WTC11 (cell line): ENCODE measurements at regions not wholly inside any gene's neighbourhood (a gene's known extent, or its start where the extent isn't known, plus 50 kb on each side); places are given as distances from the start of the nearest gene placed in this dataset.

ENCODE experiments used
- ATAC-seq: fragments of 200-7000 bp; cut with Tn5 transposase; 2 replicates; pipeline ENCODE4 v1.10.0; 2021; ENCODE audit warnings: mild to moderate bottlenecking, moderate library complexity
- CTCF ChIA-PET: fragments of 300-600 bp; sonication (Branson Sonifier 250); formaldehyde crosslinking; loops from one replicate; lab custom pipeline; 2021; ENCODE audit warnings: antibody characterized with exemption; lab: Charles Lee
- POLR2A ChIA-PET: fragments of 350-600 bp; sonication (Branson Sonifier 250); formaldehyde crosslinking; loops from one replicate; lab custom pipeline; 2021; ENCODE audit warnings: antibody characterized with exemption; lab: Charles Lee
- DNase-seq: peaks from one replicate; pipeline ENCODE4 v3.0.0; 2021; ENCODE audit warnings: low spot score
- H3K27ac Mint-ChIP-seq: 2 replicates; pipeline ENCODE4 v1.8.0; 2021; ENCODE audit warnings: mixed read lengths
- H3K27me3 Mint-ChIP-seq: 2 replicates; pipeline ENCODE4 v1.8.0; 2021; ENCODE audit warnings: low read depth, mild to moderate bottlenecking, moderate library complexity, mixed read lengths
- H3K36me3 Mint-ChIP-seq: 2 replicates; pipeline ENCODE4 v1.8.0; 2021; ENCODE audit warnings: mixed read lengths
- H3K4me1 Mint-ChIP-seq: 2 replicates; pipeline ENCODE4 v1.8.0; 2022; ENCODE audit warnings: mixed read lengths
- H3K4me3 Mint-ChIP-seq: 2 replicates; pipeline ENCODE4 v1.8.0; 2021; ENCODE audit warnings: mild to moderate bottlenecking, moderate library complexity, mixed read lengths
- H3K9me3 Mint-ChIP-seq: 2 replicates; pipeline ENCODE4 v1.8.0; 2021; ENCODE audit warnings: mixed read lengths
- ATF1 ChIP-seq: sonication (generic); formaldehyde crosslinking; IDR thresholded peaks from 2 replicates; pipeline ENCODE4 v1.8.1; 2023; ENCODE audit warnings: mild to moderate bottlenecking, moderate library complexity, missing genetic modification reagents
- ATF3 ChIP-seq: sonication (generic); formaldehyde crosslinking; conservative IDR thresholded peaks from 2 replicates; pipeline ENCODE4 v1.8.1; 2022; ENCODE audit warnings: mild to moderate bottlenecking, missing genetic modification reagents
- ATF6 ChIP-seq: sonication (generic); formaldehyde crosslinking; IDR thresholded peaks from 2 replicates; pipeline ENCODE4 v1.8.1; 2023; ENCODE audit warnings: mild to moderate bottlenecking, missing genetic modification reagents
- CREM ChIP-seq: sonication (generic); formaldehyde crosslinking; IDR thresholded peaks from 2 replicates; pipeline ENCODE4 v1.8.1; 2022; ENCODE audit warnings: mild to moderate bottlenecking, missing genetic modification reagents, moderate library complexity
- CTCF ChIP-seq: fragments of 200-600 bp; IDR thresholded peaks from 2 replicates; pipeline ENCODE4 v1.8.0; 2022; ENCODE audit warnings: antibody characterized with exemption
- E2F4 ChIP-seq: sonication (generic); formaldehyde crosslinking; IDR thresholded peaks from 2 replicates; pipeline ENCODE4 v1.8.1; 2022; ENCODE audit warnings: low read depth, mild to moderate bottlenecking, moderate library complexity, missing genetic modification reagents, borderline replicate concordance
- E2F5 ChIP-seq: sonication (generic); formaldehyde crosslinking; IDR thresholded peaks from 2 replicates; pipeline ENCODE4 v1.8.1; 2022; ENCODE audit warnings: mild to moderate bottlenecking, moderate library complexity, missing genetic modification reagents
- FOXP1 ChIP-seq: sonication (generic); formaldehyde crosslinking; IDR thresholded peaks from 2 replicates; pipeline ENCODE4 v1.8.0; 2022; ENCODE audit warnings: missing genetic modification reagents, mild to moderate bottlenecking, moderate library complexity, borderline replicate concordance
- GABPB1 ChIP-seq: sonication (generic); formaldehyde crosslinking; IDR thresholded peaks from 2 replicates; pipeline ENCODE4 v1.8.1; 2023; ENCODE audit warnings: mild to moderate bottlenecking, missing genetic modification reagents
- HMGXB4 ChIP-seq: sonication (generic); formaldehyde crosslinking; IDR thresholded peaks from 2 replicates; pipeline ENCODE4 v1.8.1; 2023; ENCODE audit warnings: mild to moderate bottlenecking, moderate library complexity, missing genetic modification reagents
- JUN ChIP-seq: sonication (generic); formaldehyde crosslinking; IDR thresholded peaks from 2 replicates; pipeline ENCODE4 v1.8.0; 2023; ENCODE audit warnings: mild to moderate bottlenecking, missing genetic modification reagents
- MYBL2 ChIP-seq: sonication (generic); formaldehyde crosslinking; IDR thresholded peaks from 2 replicates; pipeline ENCODE4 v1.8.1; 2023; ENCODE audit warnings: mild to moderate bottlenecking, moderate library complexity, missing genetic modification reagents
- RELA ChIP-seq: sonication (generic); formaldehyde crosslinking; IDR thresholded peaks from 2 replicates; pipeline ENCODE4 v1.8.1; 2022; ENCODE audit warnings: missing genetic modification reagents, mild to moderate bottlenecking, borderline replicate concordance
- STAT6 ChIP-seq: sonication (generic); formaldehyde crosslinking; conservative IDR thresholded peaks from 2 replicates; pipeline ENCODE4 v1.8.1; 2023; ENCODE audit warnings: mild to moderate bottlenecking, low read depth, missing genetic modification reagents, moderate library complexity
- TEAD1 ChIP-seq: sonication (generic); formaldehyde crosslinking; IDR thresholded peaks from 2 replicates; pipeline ENCODE4 v1.8.0; 2022; ENCODE audit warnings: mild to moderate bottlenecking, missing genetic modification reagents
- USF2 ChIP-seq: sonication (generic); formaldehyde crosslinking; IDR thresholded peaks from 2 replicates; pipeline ENCODE4 v1.8.1; 2023; ENCODE audit warnings: mild to moderate bottlenecking, missing genetic modification reagents, moderate library complexity
- ZNF219 ChIP-seq: sonication (generic); formaldehyde crosslinking; IDR thresholded peaks from 2 replicates; pipeline ENCODE4 v1.8.0; 2023; ENCODE audit warnings: missing genetic modification reagents, mild to moderate bottlenecking, borderline replicate concordance
- ZNF396 ChIP-seq: fragments of 250-450 bp; sonication (Bioruptor Pico); IDR thresholded peaks from 2 replicates; pipeline ENCODE4 v1.8.0; 2021; ENCODE audit warnings: mild to moderate bottlenecking, moderate library complexity, borderline replicate concordance
- ZNF425 ChIP-seq: fragments of 250-450 bp; sonication (Bioruptor Pico); conservative IDR thresholded peaks from 2 replicates; pipeline ENCODE4 v1.9.0; 2021; ENCODE audit warnings: mild to moderate bottlenecking

- no peaks in the 10 kb centered on the region for H3K36me3 Mint-ChIP-seq
- H3K4me3 Mint-ChIP-seq = no peak overlapping the region
- TF ChIP-seq CREM (CRISPR knock-in tag) (no peak), FOXP1 (no peak), USF2 (CRISPR knock-in tag) (no peak), ATF3 (no peak), E2F4 (CRISPR knock-in tag) (no peak), JUN (no peak), CTCF (no peak), RELA (CRISPR knock-in tag) (no peak), HMGXB4 (no peak), ZNF396 (CRISPR knock-in tag) (no peak), STAT6 (CRISPR knock-in tag) (no peak), MYBL2 (CRISPR knock-in tag) (no peak), ZNF425 (CRISPR knock-in tag) (no peak), E2F5 (CRISPR knock-in tag) (no peak), ZNF219 (CRISPR knock-in tag) (no peak), ATF1 (CRISPR knock-in tag) (no peak), ATF6 (no peak), TEAD1 (CRISPR knock-in tag) (no peak), GABPB1 (no peak)
- TF ChIP-seq, all 79 proteins: peak for 0
- DNase-seq (no peak), ATAC-seq (no peak)
- POLR2A ChIA-PET = interaction anchor here (0.6 kb wide), 1 partner anchor 513 kb away, joined by 4 read pairs; no protein-coding TSS in a partner anchor
- Mint-ChIP-seq H3K4me1 (peaks cover 14% of the 10 kb centered on the region), H3K9me3 (peaks cover 3% of the 10 kb centered on the region), H3K27me3 (peaks cover 9% of the 10 kb centered on the region), H3K27ac (no peak overlapping the region)
- CTCF ChIA-PET = no interaction called here
These were observed 251.4 kb upstream of the ZMIZ1 start for GRCh38 chr10:78817361-78817760.
